DMS114 treated with DMSO at 0.1 percent for 48 hours (cell line): ENCODE measurements at regions not wholly inside any gene's neighbourhood (a gene's known extent, or its start where the extent isn't known, plus 50 kb on each side); places are given as distances from the start of the nearest gene placed in this dataset.
"Not testable (repeated sequence)": the region's sequence is repeated elsewhere in the genome, so short reads cannot be mapped to it uniquely, and the experiment has no call there.

Source experiments
- DNase-seq: peaks from one replicate; lab custom pipeline; 2025; ENCODE audit not compliant: unreplicated experiment; lab: John Stamatoyannopoulos, UW

DNA sequence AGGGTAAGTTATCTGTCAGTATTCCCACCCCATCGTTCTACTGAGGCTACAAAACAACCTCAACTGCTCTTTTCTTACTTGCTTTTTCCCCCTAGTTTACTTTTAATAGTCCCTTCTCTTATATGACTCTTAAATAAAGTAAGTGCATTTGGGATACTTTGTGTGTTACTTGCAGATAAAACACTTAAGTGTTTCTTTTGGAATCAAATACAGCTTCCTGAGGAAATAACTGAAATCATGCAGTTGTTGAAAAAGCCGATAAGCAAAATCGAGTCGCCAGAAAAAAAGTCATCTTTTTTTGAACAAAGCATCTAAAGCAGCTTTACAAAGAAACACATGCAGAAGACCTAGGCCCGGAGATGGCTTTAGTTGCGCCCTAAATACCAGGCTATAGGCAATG is 53.5 kb upstream of the EPB41L4A start:
- DNase-seq, result no peak

DNA sequence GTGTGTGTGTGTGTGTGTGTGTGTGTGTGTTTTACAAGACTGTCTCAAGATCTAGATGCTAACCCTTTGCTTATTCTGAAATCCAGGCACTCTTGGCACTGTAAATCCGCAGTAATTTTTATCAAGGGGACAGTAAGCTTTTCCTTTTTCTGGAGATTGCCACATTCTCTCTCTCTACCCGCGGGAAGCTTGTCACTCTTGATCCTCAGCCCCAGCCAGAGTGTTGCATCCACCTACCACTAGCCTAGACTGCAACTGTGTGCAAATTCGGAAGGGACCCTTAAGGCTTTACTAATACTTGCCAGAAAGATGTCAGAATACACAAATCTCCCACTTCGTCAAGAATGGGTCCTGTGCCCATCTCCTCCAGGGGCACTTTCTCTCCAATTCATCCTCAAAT is 54.9 kb upstream of the EPB41L4A start:
- no peak for DNase-seq

DNA sequence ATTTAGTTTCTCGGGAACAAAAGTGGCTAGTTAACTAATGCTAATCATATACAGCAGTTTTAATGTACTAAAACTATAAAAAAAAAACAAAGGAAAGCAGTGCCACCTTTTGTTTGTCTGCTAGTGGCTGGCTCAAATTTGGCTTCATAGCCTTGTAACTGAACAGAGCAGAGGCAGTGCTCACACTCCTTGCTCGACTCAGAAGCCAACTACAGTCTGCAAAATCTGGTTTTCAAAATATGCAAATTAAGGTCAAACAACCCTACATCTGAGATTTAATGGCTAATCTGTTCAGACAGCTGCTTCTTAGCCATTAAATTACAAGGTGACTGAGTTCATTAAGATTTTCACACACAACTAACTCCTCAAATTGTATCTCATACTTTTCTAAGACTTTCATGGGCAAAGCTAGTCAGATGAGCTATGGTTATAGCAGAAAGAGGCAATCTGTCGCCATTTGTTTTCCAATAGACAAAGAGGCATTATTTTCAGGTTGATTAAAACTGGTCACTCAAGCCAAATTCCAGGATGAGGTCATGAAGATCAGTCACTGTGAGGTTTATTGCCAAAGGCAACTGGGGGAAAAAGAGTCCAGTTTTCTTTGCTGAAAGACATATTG is 56.8 kb upstream of the EPB41L4A start:
- no peak for DNase-seq

DNA sequence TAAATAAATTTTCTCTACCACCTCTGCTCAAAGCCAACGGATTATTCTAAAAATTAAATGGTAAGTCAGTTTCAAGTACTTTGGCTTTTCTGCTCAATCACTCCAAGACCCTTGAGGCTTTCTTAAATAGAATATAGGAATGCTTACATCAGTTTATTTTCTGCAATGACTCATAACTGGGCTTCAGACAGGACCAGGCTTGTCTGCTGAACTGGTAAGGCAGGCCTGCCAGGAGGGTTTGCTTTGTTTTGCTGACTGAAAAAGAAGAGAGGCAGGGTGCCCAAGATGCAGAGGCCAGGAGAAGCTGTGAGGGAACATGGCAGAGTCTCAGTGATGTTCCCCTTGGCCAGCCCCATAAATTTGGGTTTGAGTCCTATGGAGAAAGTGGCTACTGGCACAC is 60.3 kb upstream of the EPB41L4A start:
- no peak for DNase-seq

DNA sequence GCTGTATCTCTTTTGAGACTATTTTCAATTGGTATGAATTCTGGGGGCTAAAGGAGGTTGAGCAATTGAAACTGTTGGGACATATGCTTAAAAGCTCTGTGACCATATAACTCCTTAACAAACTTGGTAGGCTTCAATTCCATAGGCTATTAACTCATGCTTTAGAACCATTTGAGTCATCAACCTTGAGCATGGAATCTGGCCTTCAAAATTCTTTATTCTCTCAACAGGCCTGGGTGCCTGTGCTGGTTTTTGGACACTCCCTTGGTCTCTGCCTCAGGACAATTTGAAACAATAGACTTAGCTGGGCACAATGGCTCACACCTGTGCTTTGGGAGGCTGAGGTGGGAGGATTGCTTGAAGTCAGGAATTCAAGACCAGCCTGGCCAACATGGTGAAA is 61.4 kb upstream of the EPB41L4A start:
- no peak for DNase-seq

DNA sequence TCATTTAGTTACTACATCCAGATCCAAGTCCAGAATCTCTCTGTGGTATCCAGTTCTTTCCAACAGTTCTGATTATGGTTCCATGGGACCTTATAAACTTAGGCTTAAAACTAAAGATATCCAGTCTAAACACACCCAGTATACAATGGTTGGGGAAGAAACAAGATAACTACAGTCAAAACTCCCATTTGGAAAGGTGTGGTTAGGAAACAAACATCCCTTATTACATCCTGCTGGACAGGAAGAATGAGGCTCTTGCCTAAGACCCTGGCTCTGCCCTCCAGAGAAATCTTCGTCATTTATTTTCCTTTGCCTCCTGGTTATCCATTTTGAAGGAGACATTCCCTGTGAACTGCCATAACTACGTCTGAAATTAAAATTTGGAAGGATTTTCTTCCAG is 64.6 kb upstream of the EPB41L4A start:
- no peak for DNase-seq

DNA sequence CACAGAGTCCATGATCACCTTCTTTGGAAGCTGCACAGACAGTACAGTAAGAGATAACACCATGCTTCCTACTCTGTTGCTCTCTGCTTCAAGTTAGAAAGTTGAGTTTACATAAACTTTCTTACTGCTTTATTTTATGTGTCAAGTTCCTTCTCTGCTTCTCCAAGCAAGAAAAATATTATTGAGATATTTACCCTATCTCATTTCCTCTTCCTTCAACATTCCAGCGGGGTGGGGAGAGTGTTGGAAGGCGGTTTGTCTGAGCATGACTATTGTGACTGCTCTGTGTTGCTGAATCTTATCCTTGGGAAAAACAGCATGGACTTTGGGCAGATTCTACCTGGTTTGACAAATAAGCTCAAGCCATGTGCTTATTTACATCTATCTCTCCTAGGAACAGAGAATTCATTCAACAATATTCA is 66.9 kb upstream of the EPB41L4A start:
- DNase-seq, result no peak

DNA sequence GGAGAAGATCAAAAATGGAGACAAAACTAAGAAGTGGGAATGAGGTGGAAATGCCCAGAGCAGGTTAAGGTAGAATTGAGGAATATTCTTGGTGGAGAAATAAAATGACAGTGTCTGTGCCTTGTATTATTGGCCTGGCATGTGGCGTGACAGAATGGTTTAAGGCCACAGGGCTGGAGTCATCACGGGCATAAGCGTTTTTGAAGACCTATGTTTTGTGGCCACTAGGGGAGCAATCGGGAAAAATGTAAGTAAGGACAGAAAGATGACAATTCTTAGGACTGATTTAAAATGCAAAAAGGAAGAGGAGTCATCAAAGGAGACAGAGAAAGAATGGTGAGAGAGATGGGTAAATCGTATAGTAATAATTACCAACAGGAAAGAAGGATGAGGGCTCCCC is 72.2 kb upstream of the EPB41L4A start:
- no peak for DNase-seq

DNA sequence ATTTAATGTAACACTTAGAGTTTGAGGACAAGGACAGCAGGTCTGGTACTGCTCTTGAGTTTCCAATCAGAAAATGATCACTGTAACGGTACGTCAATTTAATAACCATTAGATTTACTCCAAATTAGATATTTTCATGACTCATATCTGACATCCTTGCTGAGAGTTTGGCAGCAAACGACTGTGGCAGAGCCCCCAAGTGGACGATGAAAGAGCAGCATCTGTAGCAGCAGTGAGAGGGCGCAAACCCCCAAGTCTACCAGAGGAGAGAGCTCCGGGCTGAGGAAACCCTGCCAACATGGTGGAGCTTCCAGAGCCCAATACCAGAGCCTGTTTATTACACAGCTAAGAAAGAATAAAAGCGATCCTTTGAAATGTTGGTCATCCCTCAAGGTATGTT is 73.2 kb upstream of the EPB41L4A start:
- DNase-seq, result peak; percentile 78

DNA sequence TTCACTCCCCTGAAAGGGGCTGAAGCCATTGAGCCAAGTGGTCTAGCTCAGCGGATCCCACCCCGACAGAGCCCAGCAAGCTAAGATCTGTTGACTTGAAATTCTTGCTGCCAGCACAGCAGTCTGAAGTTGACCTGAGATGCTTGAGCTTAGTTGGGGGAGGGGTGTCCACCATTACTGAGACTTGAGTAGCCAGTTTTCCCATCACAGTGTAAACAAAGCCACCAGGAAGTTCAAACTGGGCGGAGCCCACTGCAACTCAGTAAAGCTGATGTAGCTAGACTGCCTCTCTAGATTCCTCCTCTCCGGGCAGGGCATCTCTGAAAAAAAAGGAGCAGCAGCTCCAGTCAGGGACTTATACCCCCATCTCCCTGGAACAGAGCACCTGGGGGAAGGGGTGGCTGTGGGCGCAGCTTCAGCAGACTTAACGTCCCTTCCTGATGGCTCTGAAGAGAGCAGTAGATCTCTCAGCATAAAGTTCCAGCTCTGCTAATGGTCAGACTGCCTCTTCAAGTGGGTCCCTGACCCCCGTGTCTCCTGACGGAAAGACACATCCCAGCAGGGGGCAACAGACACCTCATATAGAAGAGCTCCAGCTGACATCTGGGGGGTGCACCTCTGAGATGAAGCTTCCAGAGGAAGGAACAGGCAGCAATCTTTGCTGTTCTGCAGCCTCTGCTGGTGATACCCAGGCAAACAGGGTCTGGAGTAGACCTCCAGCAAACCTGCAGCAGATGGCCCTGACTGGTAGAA is 84.8 kb upstream of the EPB41L4A start:
- not testable (repeated sequence) for DNase-seq

DNA sequence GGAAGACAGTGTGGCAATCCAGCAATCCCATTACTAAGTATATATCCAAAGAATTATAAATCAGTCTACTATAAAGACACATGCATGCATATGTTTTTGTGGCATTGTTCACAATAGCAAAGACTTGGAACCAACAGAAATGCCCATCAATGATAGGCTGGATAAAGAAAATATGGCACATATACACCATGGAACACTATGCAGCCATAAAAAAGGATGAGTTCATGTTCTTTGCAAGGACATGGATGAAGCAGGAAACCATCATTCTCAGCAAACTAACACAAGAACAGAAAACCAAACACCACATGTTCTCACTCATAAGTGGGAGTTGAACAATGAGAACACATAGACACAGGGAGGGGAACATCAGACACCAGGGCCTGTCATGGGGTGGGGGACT is 90.0 kb upstream of the EPB41L4A start:
- not testable (repeated sequence) for DNase-seq

DNA sequence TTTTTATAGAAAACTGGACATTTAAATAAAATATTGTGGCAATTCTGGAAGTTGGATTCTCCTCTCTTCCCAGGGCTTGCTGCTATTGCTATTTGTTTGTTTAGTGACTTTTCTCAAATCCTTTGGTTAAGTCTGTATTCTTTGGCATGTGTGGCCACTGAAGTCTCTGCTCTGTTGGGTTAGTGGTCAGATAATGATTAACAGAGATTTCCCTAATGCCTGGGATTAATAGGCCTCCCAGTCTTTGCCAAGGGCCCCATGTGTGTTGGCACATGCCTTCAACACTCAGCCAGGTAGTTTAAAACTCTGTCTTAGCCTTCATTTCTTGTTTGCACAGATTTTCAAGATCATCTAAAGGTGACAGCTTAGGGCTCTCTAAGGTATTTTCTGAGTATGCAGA is 92.8 kb upstream of the EPB41L4A start:
- DNase-seq, result no peak

DNA sequence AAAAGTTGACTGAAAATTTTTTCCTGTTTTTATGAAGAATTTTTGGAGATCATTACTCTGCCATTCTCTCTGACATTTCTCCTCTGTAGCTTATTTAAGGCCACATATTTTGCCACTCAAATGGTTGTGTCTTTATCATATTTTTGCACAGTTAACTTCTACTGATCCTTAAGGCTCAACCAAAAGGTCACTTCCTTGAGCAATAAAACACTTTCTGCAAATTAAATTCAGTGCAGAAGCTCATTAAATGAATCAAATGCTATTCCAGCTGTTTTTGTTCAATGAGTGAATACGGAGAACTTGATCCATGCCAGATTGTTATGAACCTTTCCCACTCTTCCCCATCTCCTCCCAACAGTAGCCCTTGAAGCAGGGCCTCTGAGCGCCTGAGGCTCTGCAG is 93.8 kb upstream of the EPB41L4A start:
- DNase-seq, result no peak

DNA sequence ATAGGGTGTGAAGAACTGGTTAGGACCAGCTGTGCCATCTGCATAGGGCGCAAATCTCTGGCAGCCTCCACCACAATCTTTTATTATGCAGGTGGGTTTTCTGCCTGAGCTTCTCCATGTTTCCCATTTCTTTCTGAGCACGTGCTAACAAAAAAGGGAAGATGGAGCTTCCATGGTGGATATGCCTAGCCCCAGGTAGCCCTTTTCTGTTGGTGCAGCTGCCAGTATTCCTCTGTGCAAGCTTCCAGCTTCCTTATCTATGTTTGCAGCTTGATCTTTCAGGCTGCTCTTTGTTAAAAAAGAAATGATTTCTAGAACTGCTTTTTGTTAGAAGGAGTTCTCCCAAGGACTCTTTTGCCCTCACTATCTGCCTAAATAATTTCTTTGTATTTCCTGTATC is 95.0 kb upstream of the EPB41L4A start:
- no peak for DNase-seq

DNA sequence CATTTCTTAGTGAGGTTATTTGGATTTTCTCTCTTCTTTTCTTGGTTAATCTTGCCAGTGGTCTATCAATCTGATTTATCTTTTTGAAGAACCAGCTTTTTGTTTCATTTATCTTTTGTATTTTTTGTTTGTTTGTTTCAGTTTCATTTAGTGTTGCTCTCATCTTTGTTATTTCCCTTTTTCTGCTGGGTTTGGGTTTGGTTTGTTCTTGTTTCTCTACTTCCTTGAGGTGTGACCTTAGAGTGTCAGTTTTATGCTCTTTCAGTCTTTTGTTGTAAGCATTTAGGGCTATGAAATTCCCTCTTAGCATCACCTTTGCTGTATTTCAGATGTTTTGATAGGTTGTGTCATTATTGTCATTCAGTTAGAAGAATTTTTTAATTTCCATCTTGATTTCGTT is 101.4 kb upstream of the EPB41L4A start:
- DNase-seq, result not testable (repeated sequence)

DNA sequence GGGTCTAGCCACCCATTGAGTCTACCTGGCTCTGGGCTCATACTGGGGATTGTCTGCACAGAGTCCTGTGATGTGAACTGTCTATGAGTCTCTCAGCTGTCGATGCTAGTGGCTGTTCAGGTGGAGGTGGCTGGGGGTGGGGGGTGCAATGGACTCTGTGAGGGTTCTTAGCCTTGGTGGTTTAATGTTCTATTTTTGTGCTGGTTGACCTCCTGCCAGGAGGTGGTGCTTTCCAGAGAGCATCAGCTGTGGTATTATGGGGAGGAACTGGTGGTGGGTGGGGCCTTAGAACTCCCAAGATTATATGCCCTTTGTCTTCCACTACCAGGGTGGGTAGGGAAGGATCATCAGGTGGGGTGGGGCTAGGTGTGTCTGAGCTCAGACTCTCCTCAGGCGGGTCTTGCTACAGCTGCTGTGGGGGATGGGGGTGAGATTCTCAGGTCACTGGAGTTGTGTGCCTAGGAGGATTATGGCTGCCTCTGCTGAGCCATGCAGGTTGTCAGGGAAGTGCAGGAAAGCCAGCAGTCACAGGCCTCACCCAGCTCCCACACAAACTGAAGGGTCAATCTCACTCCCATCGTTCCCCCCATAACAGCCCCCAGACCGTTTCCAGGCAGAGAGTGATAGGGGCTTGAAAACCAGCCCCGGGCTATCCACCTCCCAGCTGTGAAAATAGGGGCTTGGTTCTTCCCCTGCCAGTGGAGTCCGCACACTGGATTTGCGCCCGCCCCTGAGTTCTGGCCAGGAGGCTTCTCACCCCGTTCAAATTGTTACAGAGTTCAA is 104.0 kb upstream of the EPB41L4A start:
- not testable (repeated sequence) for DNase-seq

DNA sequence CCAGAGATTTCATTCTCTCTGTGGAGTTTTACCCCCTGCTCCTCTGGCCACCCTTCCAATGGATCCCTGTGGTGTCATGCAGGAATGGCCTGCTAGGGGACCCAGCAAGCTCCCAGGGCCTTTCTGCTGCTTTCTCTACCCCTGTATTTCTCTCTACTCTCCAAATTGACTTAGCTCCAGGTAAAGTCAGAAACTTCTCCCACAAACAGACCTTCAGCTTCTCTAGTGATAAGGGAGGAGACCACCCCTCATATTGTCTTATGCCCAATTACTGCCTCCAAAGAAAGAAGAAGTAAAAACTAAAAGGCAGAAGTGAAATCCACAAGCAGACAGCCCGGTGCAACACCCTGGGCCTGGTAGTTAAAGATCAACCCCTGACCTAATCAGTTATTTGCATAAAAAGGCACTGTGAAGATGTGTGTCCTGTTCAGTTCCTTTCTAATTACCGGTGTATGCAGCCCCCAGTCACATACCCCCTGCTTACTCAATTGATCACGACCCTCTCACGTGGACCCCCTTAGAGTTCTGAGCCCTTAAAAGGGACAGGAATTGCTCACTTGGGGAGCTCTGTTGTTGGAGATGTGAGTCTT is 104.7 kb upstream of the EPB41L4A start:
- not testable (repeated sequence) for DNase-seq

DNA sequence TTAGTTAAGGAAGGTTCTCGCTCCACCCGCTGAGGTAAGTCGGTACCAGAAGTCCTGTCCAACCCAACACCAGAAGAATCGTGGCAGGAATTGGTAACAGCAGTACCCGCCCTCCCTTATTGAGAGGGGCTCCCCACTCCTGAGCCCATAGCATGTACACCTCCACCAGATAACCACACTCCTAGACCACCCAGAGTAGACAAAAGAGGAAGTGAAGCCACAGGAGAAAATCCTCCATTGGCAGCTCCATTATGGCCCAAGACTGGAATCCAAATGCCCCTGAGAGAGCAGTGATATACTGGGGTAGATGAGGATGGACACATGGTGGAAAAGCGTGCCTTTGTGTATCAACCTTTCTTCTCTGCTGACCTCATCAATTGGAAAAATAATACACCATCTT is 106.1 kb upstream of the EPB41L4A start:
- no peak for DNase-seq

DNA sequence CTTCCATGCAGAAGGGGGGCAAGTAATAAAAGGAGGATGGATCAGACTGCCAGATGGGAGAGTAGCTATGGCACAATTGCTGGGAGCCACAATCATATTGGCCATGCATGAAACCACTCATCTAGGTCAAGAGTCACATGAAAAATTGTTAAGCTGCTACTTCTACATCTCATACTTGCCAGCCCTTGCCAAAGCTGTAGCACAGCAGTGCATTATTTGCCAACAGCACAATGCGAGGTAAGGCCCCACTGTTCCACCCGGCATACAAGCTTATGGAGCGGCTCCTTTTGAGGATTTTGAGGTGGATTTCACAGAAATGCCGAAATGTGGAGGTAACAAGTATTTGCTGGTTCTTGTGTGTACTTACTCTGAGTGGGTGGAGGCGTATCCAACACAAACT is 109.9 kb upstream of the EPB41L4A start:
- no peak for DNase-seq

DNA sequence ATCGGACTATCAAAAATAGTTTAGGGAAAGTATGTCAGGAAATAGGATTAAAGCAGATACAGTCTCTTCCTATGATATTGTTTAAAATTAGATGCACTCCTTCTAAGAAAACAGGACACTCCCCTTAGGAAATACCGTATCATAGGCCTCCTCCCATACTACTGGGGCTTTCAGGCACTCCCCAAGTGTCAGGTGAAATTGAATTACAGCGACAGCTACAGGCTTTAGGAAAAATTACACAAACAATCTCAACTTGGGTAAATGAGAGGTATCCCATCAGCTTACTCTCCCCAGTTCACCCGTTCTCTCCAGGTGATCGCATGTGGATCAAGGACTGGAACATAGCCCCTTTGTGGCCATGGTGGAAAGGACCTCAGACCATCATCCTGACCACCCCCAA is 110.4 kb upstream of the EPB41L4A start:
- DNase-seq, result no peak

DNA sequence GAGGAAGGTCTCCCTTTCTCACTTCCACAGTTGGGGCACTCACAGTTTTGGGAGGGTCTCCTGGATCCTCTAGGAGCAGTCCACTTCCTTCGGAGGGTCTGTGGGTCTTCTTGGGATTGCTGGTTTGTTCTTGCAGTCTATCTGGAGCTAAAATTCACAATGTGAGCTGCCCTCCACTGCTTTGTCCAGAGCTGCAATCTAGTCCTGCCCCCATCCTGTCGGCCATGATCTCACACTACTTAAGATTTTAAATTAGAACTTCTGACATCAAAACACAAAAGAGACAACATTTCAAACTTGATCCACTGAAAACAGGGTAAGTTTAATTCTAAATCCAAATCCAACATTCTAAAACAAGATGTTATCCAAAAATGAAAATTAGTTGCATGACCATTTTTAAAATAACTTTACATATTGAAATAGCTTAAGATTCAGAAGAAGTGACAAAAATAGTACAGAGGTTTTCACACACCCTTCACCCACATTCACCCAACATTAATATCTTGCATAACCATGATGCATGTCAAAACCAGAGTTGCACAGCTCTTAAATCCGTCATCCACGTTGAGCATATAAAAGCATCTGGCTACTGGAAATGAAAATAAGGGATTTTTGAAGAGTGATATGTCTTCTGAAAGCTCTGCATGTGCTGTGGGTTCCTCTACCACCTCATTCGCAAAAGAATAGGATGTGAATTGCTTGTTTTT is 113.7 kb upstream of the EPB41L4A start:
- no peak for DNase-seq
